Spleen (tissue), 7 donors: ENCODE measurements at regions not wholly inside any gene's neighbourhood (a gene's known extent, or its start where the extent isn't known, plus 50 kb on each side); places are given as distances from the start of the nearest gene placed in this dataset.
"Not testable (repeated sequence)": the region's sequence is repeated elsewhere in the genome, so short reads cannot be mapped to it uniquely, and the experiment has no call there.

Experiments
- CTCF ChIP-seq, 11 experiments: fragments of 200-600 bp in 7 of 11; fragments of 450-650 bp in 4 of 11; sonication (generic) in 4 of 11; IDR thresholded peaks in 8 of 11; conservative IDR thresholded peaks in 3 of 11; 1 replicate in 7 of 11; 2 replicates in 4 of 11; pipeline versions ENCODE4 v1.4.0 to v1.8.0; 2016 to 2021; ENCODE audit warnings: antibody characterized with exemption in 11 of 11, inconsistent platforms in 4 of 11, mild to moderate bottlenecking in 1 of 11
- POLR2A ChIP-seq, 3 donors: fragments of 450-650 bp; IDR thresholded peaks; one replicate each; pipeline ENCODE4 v1.5.1; 2017; ENCODE audit warnings: antibody characterized with exemption in 3 of 3, mild to moderate bottlenecking in 1 of 3
- donor health status: DM: no; HTN: no; CAD: no; lungs with moderate emphysema.
- donor health status: DM: no; HTN: no; CAD: no.
- donor health status: DM: no; HTN: no; CAD: no.

DNA sequence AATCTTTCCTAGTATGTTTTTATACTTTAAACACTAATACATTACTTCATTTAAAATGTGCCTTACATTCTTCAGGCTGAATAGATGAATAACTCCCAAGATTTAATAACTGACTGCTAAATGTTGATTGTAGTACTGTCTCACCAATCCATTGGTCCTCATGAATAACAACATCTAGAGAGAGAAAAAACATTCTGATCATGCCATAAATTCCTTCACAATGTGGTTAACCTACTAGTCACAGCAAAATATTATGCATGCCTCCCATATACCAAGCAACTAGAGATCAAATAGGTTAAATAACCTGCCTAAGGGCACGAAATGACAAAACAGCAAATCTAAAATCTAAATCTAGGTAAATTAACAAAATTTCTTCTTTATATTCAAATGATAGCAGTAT, 66.2 kb downstream of the SYT15 start:
- not testable (repeated sequence) for TF ChIP-seq CTCF (IDR thresholded peaks at IDR 0.05 in 8 of 11, conservative IDR thresholded peaks at IDR 0.05 in 3 of 11); POLR2A (IDR thresholded peaks at IDR 0.05)
